Urinary bladder (tissue), 3 donors: ENCODE measurements at regions not wholly inside any gene's neighbourhood (a gene's known extent, or its start where the extent isn't known, plus 50 kb on each side); places are given as distances from the start of the nearest gene placed in this dataset.

Experiments
- DNase-seq: peaks from one replicate; pipeline ENCODE4 v3.0.0-alpha.2; 2015; ENCODE audit errors: extremely low spot score
- H3K27ac ChIP-seq: one replicate; pipeline ENCODE4 v1.5.1; 2013; ENCODE audit warnings: low read depth, mild to moderate bottlenecking, moderate library complexity
- H3K36me3 ChIP-seq: one replicate; pipeline ENCODE4 v1.6.1; 2013; ENCODE audit warnings: mild to moderate bottlenecking, moderate library complexity; ENCODE audit not compliant: insufficient read depth
- H3K4me1 ChIP-seq: one replicate; pipeline ENCODE4 v1.6.1; 2013; ENCODE audit warnings: mild to moderate bottlenecking, moderate library complexity; ENCODE audit not compliant: insufficient read depth
- H3K4me3 ChIP-seq: one replicate; pipeline ENCODE4 v1.5.1; 2013; ENCODE audit warnings: low read depth, low read length
- WGBS: extraction: QIAGEN DNeasy Blood & Tissue Kit; methylation state at CpG from one replicate; pipeline ENCODE4 v1.1.7; 2013; 5-methylcytosine and 5-hydroxymethylcytosine counted together
- donor health status: healthy with polysubstance abuse.
- donor health status: healthy.

DNA sequence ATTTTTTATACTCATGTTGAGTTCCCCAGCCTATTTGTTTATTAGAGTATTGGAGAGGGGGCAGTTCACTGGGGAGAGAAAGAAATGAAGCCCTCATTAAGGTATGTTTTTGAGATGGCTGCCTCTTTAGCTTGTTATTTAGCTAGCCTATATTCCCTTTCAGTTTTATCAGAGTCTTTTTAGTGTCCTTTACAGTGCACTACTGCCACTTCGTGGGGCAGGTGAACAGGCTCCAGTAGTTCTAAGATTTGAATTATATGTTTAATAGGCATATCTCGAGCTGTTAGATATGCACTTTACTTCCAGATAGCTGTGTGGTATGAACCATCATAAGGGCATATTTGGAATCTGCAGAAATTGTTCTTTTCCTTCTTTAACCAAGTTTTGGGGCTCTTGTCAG is 482.2 kb downstream of the KDM5D start:
- WGBS, result 38% methylated on average over 2 of the region's 2 CpGs

DNA sequence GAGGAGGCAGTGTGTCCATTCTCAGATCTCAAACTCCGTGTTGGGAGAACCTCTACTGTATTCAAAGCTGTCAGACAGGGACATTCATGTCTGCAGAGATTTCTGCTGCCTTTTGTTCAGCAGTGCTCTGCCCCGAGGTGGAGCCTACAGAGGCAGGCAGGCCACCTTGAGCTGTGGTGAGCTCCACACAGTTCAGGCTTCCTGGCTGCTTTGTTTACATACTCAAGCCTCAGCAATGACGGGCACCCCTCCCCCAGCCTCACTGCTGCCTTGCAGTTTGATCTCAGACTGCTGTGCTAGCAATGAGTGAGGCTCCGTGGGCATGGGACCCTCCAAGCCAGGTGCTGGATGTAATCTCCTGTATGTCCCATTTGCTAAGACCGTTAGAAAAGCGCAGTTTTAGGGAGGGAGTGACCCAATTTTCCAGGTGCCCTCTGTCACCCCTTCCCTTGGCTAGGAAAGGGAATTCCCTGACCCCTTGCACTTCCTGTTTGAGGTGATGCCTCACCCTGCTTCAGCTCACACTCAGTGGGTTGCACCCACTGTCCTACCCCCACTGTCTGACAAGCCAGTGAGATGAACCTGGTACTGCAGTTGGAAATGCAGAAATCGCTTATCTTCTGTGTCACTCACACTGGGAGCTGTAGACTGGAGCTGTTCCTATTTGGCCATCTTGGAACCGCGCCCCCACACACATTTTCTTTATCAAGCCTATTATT is 458.9 kb upstream of the HSFY2 start:
- no peak for DNase-seq
- no peaks in the 10 kb centered on the region for H3K36me3 ChIP-seq
- WGBS, result 47% methylated on average over 9 of the region's 9 CpGs
- no peak overlapping the region for H3K4me3 ChIP-seq
- no peaks in the 10 kb centered on the region for H3K4me1 ChIP-seq
- H3K27ac ChIP-seq, result no peak overlapping the region

More for the DNA sequence above, 482.2 kb downstream of the KDM5D start:
- Histone ChIP-seq H3K27ac (no peak overlapping the region), H3K4me1 (no peaks in the 10 kb centered on the region), H3K36me3 (no peaks in the 10 kb centered on the region), H3K4me3 (no peak overlapping the region)
- no peak for DNase-seq

DNA sequence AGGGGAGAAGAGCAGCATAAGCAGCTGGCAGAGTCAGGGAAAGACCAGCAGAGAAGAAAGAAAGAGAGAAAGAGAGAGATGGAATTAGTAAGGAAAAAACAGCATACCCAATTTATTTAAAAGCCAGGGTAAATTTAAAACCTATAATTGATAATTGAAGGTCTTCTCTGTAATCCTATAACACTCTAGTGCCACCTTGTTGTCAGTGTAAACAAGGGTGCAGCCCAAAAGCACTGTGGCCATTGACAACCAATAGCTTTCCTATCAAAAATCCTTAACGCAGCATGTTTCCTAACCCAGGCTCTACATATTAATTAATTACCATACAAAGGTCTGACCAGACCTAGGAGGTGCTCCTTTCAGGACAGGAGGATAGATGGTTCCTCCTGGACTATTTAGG is 447.2 kb upstream of the HSFY2 start:
- no peak for DNase-seq
- WGBS, result 71% methylated on average over 1 of the region's 1 CpG

DNA sequence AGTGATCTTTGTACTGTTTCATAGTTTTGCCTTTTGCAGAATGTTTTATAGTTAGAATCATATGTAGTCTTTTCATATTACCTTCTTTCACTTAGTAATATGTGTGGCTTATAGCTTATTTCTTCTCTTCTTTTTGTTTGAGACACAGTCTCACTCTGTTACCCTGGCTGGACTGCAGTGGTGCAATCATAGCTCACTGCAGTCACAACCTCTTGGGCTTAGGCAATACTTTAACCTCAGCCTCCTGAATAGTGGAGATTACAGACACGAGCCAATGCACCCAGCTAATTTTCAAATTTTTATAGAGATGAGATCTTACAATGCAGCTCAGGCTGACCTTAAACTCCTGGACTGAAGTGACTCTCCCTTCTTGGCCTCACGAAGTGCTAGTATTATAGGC is 435.4 kb upstream of the HSFY2 start:
- 64% methylated on average over 2 of the region's 2 CpGs for WGBS
- no peak for DNase-seq
- Histone ChIP-seq H3K27ac (no peak overlapping the region), H3K4me1 (no peaks in the 10 kb centered on the region), H3K4me3 (no peak overlapping the region), H3K36me3 (no peaks in the 10 kb centered on the region)

More for the DNA sequence above, 447.2 kb upstream of the HSFY2 start:
- no peaks in the 10 kb centered on the region for H3K36me3 ChIP-seq
- H3K4me1 ChIP-seq, result no peaks in the 10 kb centered on the region
- H3K27ac ChIP-seq, result no peak overlapping the region
- no peak overlapping the region for H3K4me3 ChIP-seq

DNA sequence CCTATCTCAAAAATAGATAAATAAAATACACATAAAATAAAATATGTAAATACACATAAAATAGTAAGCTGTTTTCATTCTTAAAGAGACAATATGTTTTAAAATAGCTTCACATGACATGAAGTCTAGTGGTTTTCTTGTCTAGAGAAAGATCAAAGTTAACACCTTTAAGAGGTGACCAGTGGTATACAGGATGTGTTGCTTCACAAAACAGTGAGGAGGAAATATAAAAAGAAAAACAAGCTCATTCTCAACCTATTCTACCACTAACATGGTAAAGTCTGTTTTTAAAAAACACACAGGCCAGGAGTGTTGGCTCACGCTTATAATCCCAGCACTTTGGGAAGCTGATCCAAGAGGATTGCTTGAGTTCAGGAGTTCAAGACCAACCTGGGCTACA is 433.5 kb upstream of the HSFY2 start:
- Histone ChIP-seq H3K27ac (no peak overlapping the region), H3K4me3 (no peak overlapping the region), H3K36me3 (no peaks in the 10 kb centered on the region), H3K4me1 (no peaks in the 10 kb centered on the region)
- WGBS, result 84% methylated on average over 1 of the region's 1 CpG
- DNase-seq, result no peak

DNA sequence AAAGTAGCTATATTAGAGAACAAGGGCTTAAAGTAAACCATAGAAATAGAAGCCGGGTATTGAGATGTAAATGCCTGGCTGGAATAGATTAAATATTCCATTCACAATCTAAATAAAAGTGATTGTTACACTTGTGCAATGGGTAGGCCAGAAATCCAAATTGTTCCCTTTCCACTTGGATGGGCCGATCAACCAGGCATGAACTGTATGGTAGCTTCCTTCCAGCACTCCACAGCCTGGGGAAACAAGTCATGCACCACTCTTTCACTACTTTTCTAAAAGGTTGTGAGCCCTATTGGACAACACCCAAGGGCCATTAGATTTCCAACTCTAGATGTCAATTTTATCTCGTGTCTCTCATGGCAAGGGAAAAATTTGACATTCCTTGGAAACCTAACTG is 407.3 kb upstream of the HSFY2 start:
- H3K27ac ChIP-seq, result no peak overlapping the region
- no peak overlapping the region for H3K4me3 ChIP-seq
- DNase-seq, result no peak
- H3K36me3 ChIP-seq, result no peaks in the 10 kb centered on the region
- WGBS, result 86% methylated on average over 3 of the region's 3 CpGs
- H3K4me1 ChIP-seq, result no peaks in the 10 kb centered on the region

DNA sequence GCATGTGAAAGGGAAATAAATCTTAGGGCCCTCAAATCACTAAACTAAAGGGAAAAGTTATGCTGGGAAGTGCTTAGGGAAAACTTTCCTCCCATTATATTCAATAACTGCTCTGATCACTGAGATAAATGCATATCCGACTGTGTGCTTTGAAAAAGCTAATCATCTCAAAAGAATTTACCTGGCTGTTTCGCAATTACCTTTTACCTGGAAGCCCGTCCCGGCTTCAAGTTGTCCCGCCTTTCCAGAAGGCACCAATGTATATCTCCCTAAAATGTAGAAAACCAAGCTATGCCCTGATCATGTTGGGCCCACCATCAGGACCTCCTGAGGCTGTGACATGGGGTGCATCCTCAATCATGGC is 394.6 kb upstream of the HSFY2 start:
- WGBS, result 75% methylated on average over 5 of the region's 5 CpGs
- no peak for DNase-seq
- Histone ChIP-seq H3K36me3 (no peaks in the 10 kb centered on the region), H3K4me3 (no peak overlapping the region), H3K27ac (no peak overlapping the region), H3K4me1 (no peaks in the 10 kb centered on the region)

DNA sequence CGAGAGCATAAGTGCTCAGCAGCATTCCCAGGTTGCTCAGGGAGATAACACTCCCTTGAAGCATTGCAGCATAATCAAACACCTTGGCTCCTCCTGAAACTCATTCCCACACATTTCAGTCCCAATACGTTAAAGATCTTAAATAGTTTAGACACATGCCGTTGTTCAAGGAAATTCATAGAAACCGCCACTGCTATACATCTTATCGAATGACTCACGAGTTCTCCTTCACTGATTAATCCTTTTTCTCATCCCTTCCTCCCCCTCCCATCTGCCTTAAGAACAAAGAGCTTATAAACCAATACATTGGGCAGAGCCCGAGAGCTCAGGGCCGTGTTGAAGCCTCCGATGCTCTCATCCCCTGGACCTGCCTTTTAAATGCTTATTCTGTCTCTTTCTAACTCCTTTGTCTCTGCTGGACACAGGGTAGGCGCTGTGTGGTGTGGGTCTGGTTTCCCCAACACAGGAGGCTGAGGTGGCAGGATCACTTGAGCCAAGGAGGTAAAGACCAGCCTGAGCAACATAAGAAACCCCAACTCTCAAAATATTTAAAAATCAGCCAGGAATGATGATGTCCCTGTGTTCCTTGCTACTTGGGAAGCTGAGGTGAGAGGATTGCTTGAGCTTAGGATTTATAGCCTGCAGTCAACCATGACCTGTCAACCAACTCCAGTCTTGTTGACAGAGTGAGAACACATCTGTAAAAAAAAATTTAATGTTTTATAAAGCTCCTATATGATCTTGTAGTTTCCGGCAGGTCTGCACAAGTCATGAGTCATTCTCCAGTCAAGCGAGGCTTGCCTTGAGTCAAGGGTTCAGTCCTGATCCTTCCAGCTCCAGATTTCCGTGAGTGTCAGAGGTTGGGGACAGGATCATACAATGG is 394.0 kb upstream of the HSFY2 start:
- peak; percentile 2 for DNase-seq
- no peak overlapping the region for H3K4me3 ChIP-seq
- no peak overlapping the region for H3K27ac ChIP-seq
- no peaks in the 10 kb centered on the region for H3K4me1 ChIP-seq
- WGBS, result 71% methylated on average over 13 of the region's 13 CpGs
- no peaks in the 10 kb centered on the region for H3K36me3 ChIP-seq

DNA sequence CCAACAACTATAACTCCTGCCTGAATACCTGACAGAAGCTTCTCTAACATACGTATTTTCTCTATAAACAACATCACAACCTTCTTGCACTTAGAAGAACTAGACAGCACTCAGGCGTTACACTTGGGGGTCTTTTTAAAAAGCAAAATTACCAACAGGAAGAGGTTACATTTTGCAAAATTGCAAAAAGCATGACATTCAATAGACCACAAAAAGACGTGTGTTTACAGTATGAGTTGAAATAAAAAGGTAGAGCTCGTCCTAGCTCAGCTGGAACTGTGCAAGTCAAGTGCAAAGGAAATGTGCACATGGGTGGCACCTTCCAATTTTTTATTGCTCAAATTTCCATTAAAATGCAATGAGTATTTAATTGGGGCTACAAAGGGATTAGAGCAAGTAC is 375.2 kb upstream of the HSFY2 start:
- no peak for DNase-seq
- WGBS, result 66% methylated on average over 4 of the region's 4 CpGs
- Histone ChIP-seq H3K27ac (no peak overlapping the region), H3K4me1 (no peaks in the 10 kb centered on the region), H3K36me3 (no peaks in the 10 kb centered on the region), H3K4me3 (no peak overlapping the region)

DNA sequence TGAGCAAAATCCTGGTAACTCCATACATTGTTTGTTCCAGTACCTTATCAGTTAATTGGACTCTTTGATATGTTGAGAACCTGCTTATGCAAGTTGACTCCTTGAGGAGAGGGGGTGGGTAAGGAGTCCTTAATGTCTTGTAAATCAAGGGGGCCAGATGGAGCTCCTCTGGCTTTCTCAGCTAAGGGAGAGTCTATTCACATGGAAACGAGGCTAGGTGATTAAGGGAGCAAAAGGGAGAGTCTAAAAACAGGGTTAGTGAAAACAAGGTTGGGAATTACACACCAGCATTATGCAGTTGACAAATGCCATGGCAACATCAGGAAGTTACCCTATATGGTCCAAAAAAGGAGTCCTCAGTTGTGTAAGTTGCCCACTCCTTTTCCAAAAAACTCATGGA is 372.8 kb upstream of the HSFY2 start:
- WGBS, result 0% methylated on average over 1 of the region's 1 CpG
- no peaks in the 10 kb centered on the region for H3K4me1 ChIP-seq
- no peaks in the 10 kb centered on the region for H3K36me3 ChIP-seq
- no peak for DNase-seq
- no peak overlapping the region for H3K4me3 ChIP-seq
- H3K27ac ChIP-seq, result no peak overlapping the region

DNA sequence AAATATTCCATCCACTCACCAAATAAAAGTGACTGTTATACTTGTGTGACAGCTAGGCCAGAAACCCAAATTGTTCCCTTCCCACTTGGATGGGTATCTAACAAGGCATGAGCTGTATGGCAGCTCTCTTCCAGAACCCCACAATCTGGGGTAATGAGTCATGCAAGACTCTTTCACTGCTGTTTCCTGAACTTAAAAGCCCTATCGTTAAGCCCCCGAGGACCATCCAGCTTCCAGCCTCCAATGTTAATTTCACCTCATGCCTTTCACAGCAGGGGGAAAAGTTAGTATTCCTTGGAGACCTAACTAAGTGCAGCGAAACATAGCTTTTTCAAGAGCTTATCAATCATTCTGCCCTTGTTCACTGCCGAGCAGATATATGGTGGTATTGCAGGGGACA is 368.6 kb upstream of the HSFY2 start:
- H3K4me3 ChIP-seq, result no peak overlapping the region
- 29% methylated on average over 4 of the region's 4 CpGs for whole genome bisulfite sequencing
- H3K4me1 ChIP-seq, result no peaks in the 10 kb centered on the region
- no peaks in the 10 kb centered on the region for H3K36me3 ChIP-seq
- H3K27ac ChIP-seq, result no peak overlapping the region
- no peak for DNase-seq

DNA sequence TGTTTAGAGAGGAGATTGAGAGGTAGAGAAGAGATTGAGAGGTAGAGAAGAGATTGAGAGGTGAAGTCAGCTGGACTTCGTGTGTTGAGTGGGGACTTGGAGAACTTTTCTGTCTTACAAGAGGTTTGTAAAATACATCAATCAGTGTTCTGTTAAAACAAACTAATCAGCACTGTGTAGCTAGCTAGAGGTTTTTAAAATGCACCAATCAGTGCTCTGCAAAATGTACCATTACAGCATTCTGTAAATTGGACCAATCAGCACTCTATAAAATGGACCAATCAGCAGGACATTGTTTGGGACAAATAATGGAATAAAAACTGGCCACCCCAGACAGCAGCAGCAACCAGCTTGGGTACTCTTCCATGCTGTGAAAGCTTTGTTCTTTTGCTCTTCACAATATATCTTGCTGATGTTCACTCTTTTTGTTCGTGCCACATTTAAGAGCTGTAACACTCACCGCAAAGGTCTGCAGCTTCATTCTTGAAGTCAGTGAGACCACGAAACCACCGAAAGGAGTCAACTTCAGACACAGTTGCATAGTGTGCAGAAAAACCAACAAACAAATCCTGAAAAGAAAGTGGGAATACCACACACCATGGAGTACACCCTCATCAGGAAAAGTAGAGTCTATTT is 366.9 kb upstream of the HSFY2 start:
- 78% methylated on average over 5 of the region's 5 CpGs for WGBS
- Histone ChIP-seq H3K27ac (no peak overlapping the region), H3K4me3 (no peak overlapping the region), H3K4me1 (no peaks in the 10 kb centered on the region), H3K36me3 (no peaks in the 10 kb centered on the region)
- DNase-seq, result no peak

DNA sequence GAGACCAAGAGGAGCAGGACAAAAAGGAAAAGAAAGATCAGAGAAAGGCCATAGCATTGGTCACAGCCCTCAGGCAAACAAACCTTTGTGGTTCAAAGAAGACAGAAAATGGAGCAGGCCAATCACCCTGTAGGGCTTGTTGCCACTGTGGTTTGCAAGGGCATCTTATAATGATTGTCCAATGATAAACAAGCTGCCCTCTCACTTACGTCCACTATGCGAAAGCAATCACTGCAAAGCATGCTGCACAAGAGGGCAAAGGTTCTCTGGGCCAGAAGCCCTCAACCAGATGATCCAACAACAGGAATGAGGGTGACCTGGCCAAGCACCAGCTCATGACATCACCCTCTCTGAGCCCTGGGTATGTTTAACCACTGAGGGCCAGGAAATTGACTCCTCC is 360.9 kb upstream of the HSFY2 start:
- Histone ChIP-seq H3K4me1 (no peaks in the 10 kb centered on the region), H3K27ac (no peak overlapping the region), H3K36me3 (no peaks in the 10 kb centered on the region), H3K4me3 (no peak overlapping the region)
- no peak for DNase-seq
- WGBS, result 81% methylated on average over 2 of the region's 2 CpGs
